HUES48 (cell line): ENCODE measurements at regions not wholly inside any gene's neighbourhood (a gene's known extent, or its start where the extent isn't known, plus 50 kb on each side); places are given as distances from the start of the nearest gene placed in this dataset.
"Not testable (repeated sequence)": the region's sequence is repeated elsewhere in the genome, so short reads cannot be mapped to it uniquely, and the experiment has no call there.

Experiments
- H3K27ac ChIP-seq: one replicate; pipeline ENCODE4 v1.7.0; 2013; ENCODE audit warnings: low read depth, low read length, inconsistent platforms
- H3K27me3 ChIP-seq: 2 replicates; pipeline ENCODE4 v1.6.1; 2013; ENCODE audit warnings: mild to moderate bottlenecking, low read length; ENCODE audit not compliant: control insufficient read depth, insufficient read depth
- H3K36me3 ChIP-seq: 2 replicates; pipeline ENCODE4 v1.6.1; 2013; ENCODE audit warnings: low read length; ENCODE audit not compliant: control insufficient read depth, insufficient read depth
- H3K4me1 ChIP-seq: 2 replicates; pipeline ENCODE4 v1.6.1; 2013; ENCODE audit warnings: mild to moderate bottlenecking, low read length; ENCODE audit not compliant: control insufficient read depth, insufficient read depth
- H3K4me3 ChIP-seq: 2 replicates; pipeline ENCODE4 v1.5.1; 2013; ENCODE audit warnings: mild to moderate bottlenecking, low read depth, low read length
- H3K9ac ChIP-seq: 2 replicates; pipeline ENCODE4 v1.6.1; 2013; ENCODE audit warnings: mild to moderate bottlenecking, low read depth, low read length, moderate library complexity
- H3K9me3 ChIP-seq: 2 replicates; pipeline ENCODE4 v1.6.1; 2013; ENCODE audit warnings: low read length; ENCODE audit not compliant: control insufficient read depth, insufficient read depth

DNA sequence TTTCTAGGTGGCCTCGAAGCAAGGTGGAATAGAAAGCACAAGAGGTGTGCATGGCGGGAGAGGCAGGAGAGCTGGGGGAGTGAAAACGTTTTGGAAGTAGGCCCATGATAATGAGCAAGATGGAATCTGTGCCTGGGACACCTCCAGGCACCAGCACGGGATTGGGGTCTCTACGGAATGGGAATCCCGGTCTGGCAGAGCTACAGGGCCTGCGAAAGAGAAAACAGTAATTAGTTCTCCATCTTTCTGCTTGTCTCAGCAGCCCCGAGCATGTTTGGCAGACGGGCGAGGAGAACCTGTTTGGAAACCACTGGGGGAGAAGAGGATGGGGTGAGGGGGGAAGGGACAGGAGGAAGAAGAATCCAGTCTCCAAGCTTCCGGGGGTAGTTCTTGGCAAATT, 258.7 kb downstream of the SOX9 start:
- Histone ChIP-seq H3K27ac (no peak overlapping the region), H3K9ac (no peak overlapping the region), H3K4me3 (no peak overlapping the region)

DNA sequence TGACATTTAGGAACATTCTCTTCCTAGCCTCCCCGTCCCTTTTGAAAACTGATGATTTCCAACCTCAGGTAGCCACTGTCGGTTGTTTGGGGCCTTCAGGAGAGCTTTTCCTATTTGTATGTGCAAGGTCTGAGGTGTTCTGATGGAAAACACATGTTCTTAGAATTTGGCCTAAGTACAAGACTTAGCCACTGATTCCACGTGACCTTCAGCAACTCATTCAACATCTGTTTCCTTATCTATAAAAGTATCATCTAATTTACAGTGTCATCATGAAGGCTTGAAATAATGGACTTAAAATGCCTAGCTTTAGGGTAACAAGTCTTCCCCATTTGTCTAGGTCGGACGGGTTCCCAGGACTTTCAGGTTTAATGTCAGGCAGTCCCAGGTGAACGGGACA, 259.3 kb downstream of the SOX9 start:
- Histone ChIP-seq H3K4me3 (no peak overlapping the region), H3K4me1 (peaks cover 22% of the 10 kb centered on the region), H3K27ac (no peak overlapping the region), H3K36me3 (no peaks in the 10 kb centered on the region), H3K9ac (no peak overlapping the region), H3K9me3 (no peaks in the 10 kb centered on the region), H3K27me3 (no peaks in the 10 kb centered on the region)

More for the DNA sequence above, 258.7 kb downstream of the SOX9 start:
- Histone ChIP-seq H3K36me3 (no peaks in the 10 kb centered on the region), H3K27me3 (no peaks in the 10 kb centered on the region), H3K9me3 (no peaks in the 10 kb centered on the region), H3K4me1 (peaks cover 22% of the 10 kb centered on the region)

DNA sequence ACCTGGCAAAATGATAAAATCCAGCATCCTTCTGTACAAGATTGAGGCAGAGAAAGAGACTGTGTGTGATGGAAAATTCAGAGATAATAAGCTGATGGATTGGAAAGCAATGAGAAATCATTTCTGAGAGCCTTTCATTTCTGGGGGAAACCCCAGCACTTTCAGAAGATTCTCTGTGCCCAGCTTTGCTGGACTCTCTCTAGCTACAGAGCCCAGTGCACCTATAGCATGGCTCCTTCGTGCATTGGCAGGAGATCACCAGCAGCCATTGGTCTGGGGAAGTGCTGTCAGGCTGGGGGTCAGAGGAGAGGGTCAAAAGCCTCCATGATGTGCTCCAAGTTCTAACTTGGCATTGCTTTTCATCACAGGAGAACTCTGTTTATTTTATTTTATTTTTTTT, 259.9 kb downstream of the SOX9 start:
- Histone ChIP-seq H3K9me3 (no peaks in the 10 kb centered on the region), H3K4me3 (no peak overlapping the region), H3K9ac (no peak overlapping the region), H3K4me1 (peaks cover 22% of the 10 kb centered on the region), H3K27ac (no peak overlapping the region), H3K27me3 (peaks cover 3% of the 10 kb centered on the region; the same call in 1 of the 2 replicates), H3K36me3 (no peaks in the 10 kb centered on the region)

DNA sequence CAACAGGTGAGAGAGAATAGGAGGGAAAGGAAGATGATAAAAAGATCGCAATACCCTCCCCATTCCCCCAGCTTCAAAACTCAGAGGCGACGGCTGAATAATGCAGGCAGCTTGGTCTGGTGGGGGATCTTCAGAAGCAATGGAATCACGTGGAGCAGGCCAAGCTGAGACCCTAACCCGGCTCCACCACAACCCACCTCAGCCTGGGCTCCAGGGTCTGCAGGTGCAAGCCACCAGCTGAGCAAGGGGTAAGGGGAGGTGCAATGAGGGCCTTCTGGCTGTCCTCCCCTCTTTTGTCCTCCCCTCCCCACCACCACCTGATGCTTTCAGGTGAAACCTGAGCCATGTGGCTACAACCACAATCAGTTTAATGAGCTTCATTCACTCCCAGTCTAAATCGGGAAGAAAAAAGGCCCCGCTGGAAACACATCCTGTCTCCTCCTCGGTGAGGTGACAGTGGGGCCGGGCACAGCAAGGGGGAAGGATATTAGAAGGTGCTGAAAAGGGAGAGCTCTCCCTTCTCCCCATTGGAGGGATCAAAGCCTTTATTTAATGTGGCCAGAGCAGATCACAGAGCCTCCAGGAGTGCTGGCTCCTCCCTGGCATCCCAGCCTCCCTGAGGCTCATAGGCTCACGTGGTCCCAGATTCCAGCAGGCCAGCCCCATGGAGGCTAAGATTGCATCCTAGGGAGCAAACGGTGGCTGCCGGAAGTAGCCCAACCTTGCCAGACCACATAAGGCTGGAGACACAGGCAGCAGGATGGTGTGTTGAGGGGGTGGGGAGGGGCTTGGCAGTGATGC, 261.0 kb downstream of the SOX9 start:
- Histone ChIP-seq H3K9me3 (no peaks in the 10 kb centered on the region), H3K9ac (no peak overlapping the region), H3K4me1 (peaks cover 25% of the 10 kb centered on the region), H3K4me3 (no peak overlapping the region), H3K36me3 (no peaks in the 10 kb centered on the region), H3K27me3 (peaks cover 5% of the 10 kb centered on the region; the same call in 1 of the 2 replicates), H3K27ac (peak overlapping the region; percentile 8)

DNA sequence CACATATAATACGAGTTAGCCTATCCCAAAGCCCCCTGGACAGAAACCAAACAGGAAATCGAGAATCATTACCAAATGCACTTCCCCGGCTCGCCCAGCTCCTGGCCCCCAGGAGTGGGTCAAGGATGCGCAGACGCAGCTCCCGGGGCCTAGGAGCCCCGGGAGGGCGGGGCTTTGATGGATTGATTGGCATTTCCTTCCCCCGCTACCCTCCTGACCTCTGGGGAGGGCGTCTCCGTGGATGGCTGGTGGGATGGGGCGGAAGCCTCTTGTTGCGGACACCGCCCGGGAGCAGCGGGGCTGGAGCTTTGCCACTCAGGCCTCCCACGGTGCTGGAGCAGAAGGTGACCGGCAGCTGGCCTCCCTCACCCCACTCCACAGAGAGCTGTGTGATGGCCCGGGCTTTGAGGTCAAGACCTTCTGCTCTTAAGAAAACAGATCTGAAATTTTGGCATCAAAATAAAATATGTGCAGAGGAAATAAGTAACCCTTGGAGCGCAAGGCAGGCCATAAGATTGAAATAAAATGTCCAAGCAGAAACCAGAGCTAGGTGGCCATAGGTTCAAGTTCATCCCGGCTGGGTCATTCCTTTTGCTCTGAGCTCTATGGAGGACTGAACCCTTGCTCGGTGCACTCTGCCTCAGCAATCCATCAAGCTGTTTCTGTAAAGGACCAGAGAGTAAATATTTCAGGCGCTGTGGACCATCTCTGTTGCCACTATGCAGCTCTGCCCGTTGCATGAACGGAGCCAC, 262.3 kb downstream of the SOX9 start:
- Histone ChIP-seq H3K36me3 (no peaks in the 10 kb centered on the region), H3K4me1 (peaks cover 32% of the 10 kb centered on the region), H3K27me3 (peaks cover 8% of the 10 kb centered on the region), H3K9me3 (no peaks in the 10 kb centered on the region), H3K4me3 (no peak overlapping the region), H3K9ac (no peak overlapping the region), H3K27ac (no peak overlapping the region)

DNA sequence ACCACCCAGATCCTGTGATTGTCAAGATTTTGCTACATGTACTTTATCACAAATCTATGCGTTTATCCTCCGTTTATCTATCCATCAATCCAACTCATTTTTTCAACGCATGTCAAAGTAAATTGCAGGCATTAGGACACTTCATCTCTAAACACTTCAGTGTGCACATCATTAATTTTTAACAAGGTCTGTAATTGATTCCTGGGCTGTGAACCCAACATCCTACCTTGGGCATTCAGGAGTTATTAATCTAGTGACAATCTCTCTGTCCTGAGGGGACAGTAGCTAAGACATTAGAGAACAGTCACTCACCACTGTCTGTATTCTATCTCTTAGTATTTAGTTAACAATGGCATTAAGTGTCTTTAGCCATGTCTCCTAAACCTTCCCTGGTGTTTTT, 264.7 kb downstream of the SOX9 start:
- Histone ChIP-seq H3K9me3 (no peaks in the 10 kb centered on the region), H3K4me3 (no peak overlapping the region), H3K9ac (no peak overlapping the region), H3K36me3 (no peaks in the 10 kb centered on the region), H3K27ac (no peak overlapping the region), H3K4me1 (peaks cover 32% of the 10 kb centered on the region), H3K27me3 (peaks cover 8% of the 10 kb centered on the region)

DNA sequence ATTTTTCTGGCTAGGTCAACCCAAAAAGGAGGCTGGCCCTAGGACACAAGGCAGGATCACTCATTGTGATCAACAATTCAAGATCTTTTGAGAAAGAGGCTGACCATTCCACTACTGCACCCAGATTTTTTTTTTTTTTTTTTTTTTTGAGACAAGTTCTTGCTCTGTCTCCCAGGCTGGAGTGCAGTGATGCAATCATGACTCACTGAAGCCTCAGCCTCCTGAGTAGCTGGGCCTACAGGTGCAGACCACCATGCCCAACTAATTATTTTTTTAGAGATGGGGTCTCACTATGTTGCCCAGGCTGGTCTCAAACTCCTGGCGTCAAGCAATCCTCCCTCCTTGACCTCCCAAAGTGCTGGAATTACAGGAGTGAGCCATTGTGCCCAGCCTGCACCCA, 265.4 kb downstream of the SOX9 start:
- H3K4me1 ChIP-seq, result peaks cover 32% of the 10 kb centered on the region
- H3K27me3 ChIP-seq, H3K36me3 ChIP-seq, H3K4me3 ChIP-seq, H3K27ac ChIP-seq, H3K9ac ChIP-seq, H3K9me3 ChIP-seq: not testable (repeated sequence)

DNA sequence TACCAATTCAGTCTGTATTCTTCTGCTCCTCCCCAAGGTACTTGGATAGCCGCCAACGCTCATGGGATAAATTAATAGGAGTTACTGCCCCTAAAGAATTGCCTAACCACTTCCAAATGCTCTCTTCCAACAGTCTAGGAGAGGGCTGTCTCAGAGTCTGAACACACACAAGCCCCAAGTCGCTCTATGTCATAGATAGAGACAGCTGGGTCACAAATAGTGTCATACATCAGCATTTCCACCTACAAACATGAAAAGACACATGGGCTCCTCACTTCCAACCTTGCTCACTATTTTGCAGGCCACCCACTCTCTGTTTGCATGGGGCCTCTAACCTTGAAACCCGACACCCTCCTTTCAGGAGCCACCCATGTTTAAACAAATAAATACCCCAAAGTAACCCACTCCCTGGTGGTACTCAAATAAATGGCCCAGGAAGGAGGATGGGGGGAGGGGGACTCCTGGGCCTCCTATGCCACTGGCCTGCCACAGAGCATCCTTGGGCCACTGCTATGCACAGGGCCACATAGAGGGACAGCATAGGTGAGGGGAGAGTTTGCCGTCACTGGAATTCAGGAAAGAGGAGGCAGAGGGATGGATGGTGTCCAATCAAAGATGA, 265.9 kb downstream of the SOX9 start:
- Histone ChIP-seq H3K36me3 (no peaks in the 10 kb centered on the region), H3K27me3 (peaks cover 8% of the 10 kb centered on the region), H3K9me3 (no peaks in the 10 kb centered on the region), H3K4me3 (no peak overlapping the region), H3K4me1 (peaks cover 27% of the 10 kb centered on the region), H3K27ac (no peak overlapping the region), H3K9ac (no peak overlapping the region)

DNA sequence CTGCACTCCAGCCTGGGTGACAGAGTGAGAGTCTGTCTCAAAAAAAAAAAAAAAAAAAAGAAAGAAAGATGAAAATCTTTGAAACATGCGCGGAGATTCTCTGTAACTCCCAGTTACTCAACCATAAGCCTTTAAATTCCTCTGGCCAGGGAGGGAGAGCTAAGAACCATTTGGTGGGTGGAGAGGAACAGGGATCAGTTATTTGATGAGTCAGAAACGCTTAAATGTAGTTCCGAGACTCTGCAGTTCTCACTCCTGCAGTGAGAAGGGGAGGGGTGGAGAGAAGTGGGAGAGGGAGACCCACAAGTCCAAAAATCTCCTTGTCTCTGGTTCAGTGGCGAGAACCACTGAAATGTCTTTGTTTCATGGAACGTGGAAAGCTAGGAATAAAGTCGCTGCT, 266.7 kb downstream of the SOX9 start:
- Histone ChIP-seq H3K27me3 (peaks cover 8% of the 10 kb centered on the region), H3K4me3 (no peak overlapping the region), H3K9ac (no peak overlapping the region), H3K4me1 (peaks cover 19% of the 10 kb centered on the region), H3K36me3 (no peaks in the 10 kb centered on the region), H3K9me3 (no peaks in the 10 kb centered on the region), H3K27ac (no peak overlapping the region)

DNA sequence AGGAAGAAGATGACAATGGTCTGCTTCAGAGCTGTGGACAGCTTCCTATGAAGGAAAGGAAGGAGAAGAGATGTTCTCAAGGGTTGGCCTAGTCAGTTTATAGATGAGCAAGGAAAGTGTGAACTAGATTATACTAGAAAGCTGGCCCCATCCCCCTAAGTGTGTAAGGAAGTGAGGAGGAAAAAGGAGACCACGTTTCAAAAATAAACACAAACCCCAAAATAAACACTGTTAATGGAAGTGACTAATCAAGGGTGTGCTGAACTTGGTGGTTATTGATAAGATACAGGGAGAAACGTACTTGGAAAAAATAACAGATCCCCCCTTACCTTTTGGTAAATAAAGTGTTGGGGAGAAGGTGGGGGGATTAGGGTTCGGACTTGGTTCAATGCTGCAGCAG, 267.1 kb downstream of the SOX9 start:
- peaks cover 15% of the 10 kb centered on the region; the same call in 1 of the 2 replicates for H3K4me1 ChIP-seq
- H3K9ac ChIP-seq, result no peak overlapping the region
- no peak overlapping the region for H3K27ac ChIP-seq
- no peak overlapping the region for H3K4me3 ChIP-seq
- no peaks in the 10 kb centered on the region for H3K36me3 ChIP-seq
- no peaks in the 10 kb centered on the region for H3K9me3 ChIP-seq
- peaks cover 8% of the 10 kb centered on the region for H3K27me3 ChIP-seq
